Psoas muscle (tissue), 7 donors: ENCODE measurements at regions not wholly inside any gene's neighbourhood (a gene's known extent, or its start where the extent isn't known, plus 50 kb on each side); places are given as distances from the start of the nearest gene placed in this dataset.

ENCODE experiments used
- ATAC-seq, 4 donors: fragments of 200-7000 bp; cut with Tn5 transposase; one replicate each; pipeline ENCODE4 v1.9.1; 2020; ENCODE audit warnings: moderate library complexity in 3 of 4, mild to moderate bottlenecking in 2 of 4
- DNase-seq, 2 donors: peaks; one replicate each; pipeline ENCODE4 v3.0.0-alpha.2; 2020
- H3K27ac ChIP-seq: fragments of 200-600 bp; one replicate; pipeline ENCODE4 v1.8.0; 2022
- H3K27me3 ChIP-seq, 3 donors: fragments of 200-600 bp in 1 of 3; one replicate each; pipeline versions ENCODE4 v1.6.1 to v1.8.0; 2013 to 2022; ENCODE audit warnings: low read length in 2 of 3, mild to moderate bottlenecking in 2 of 3, moderate library complexity in 1 of 3; ENCODE audit not compliant: insufficient read depth in 3 of 3
- H3K36me3 ChIP-seq, 2 donors: fragments of 200-600 bp in 1 of 2; one replicate each; pipeline versions ENCODE4 v1.6.1 to v1.8.0; 2013 to 2022; ENCODE audit warnings: low read depth in 1 of 2, mild to moderate bottlenecking in 1 of 2, moderate library complexity in 1 of 2; ENCODE audit not compliant: insufficient read depth in 1 of 2
- H3K4me1 ChIP-seq: fragments of 200-600 bp; one replicate; pipeline ENCODE4 v1.8.0; 2022
- H3K4me3 ChIP-seq: fragments of 200-600 bp; one replicate; pipeline ENCODE4 v1.8.0; 2022; ENCODE audit warnings: mild to moderate bottlenecking
- H3K9me3 ChIP-seq: fragments of 200-600 bp; one replicate; pipeline ENCODE4 v1.8.0; 2022
- CTCF ChIP-seq: fragments of 200-600 bp; IDR thresholded peaks from one replicate; pipeline ENCODE4 v1.8.0; 2022; ENCODE audit warnings: antibody characterized with exemption
- WGBS, 3 donors: extraction: QIAGEN DNeasy Blood & Tissue Kit; methylation state at CpG; one replicate each; pipeline versions ENCODE4 v1.1.6 to v1.1.7; 2013; 5-methylcytosine and 5-hydroxymethylcytosine counted together
- intact Hi-C, 2 donors: fragments of 100-400 bp; cut with DNase I; formaldehyde crosslinking; loops; one replicate each; pipeline versions ENCODE4 v1.11.0 to v1.14.2; 2022
- donor health status: healthy with polysubstance abuse.
- donor health status: DM: no; HTN: no; CAD: no; lungs with moderate emphysema.
- donor health status: Bipolar disorder and iron deficiency.
- donor health status: healthy.
- donor health status: DM: yes; HTN: yes; CAD: no.
- donor health status: DM: no; HTN: no; CAD: no.
- donor health status: DM: yes; HTN: yes; CAD: no.

- H3K27me3 ChIP-seq = no peaks in the 10 kb centered on the region
- no peak for TF ChIP-seq CTCF
- H3K27ac ChIP-seq = no peak overlapping the region
- no peak for ATAC-seq
- 43 to 60% (median 50%) methylated on average over 3 of the region's 3 CpGs for WGBS, 3 donors
- no peak overlapping the region for H3K4me3 ChIP-seq
- intact Hi-C loops = no loop called here
- DNase-seq = no peak
- H3K4me1 ChIP-seq = no peaks in the 10 kb centered on the region
- no peaks in the 10 kb centered on the region for H3K9me3 ChIP-seq
- H3K36me3 ChIP-seq = no peaks in the 10 kb centered on the region
Measured at GRCh38 chr15:36208868-36209582, 370.4 kb upstream of the CDIN1 start.

- TF ChIP-seq CTCF = no peak
- Histone ChIP-seq H3K4me1 (no peaks in the 10 kb centered on the region), H3K4me3 (no peak overlapping the region), H3K27me3 (no peaks in the 10 kb centered on the region), H3K9me3 (no peaks in the 10 kb centered on the region), H3K36me3 (no peaks in the 10 kb centered on the region), H3K27ac (no peak overlapping the region)
- ATAC-seq = no peak
- no peak for DNase-seq
- intact Hi-C loops = no loop called here
- WGBS, 3 donors = 62 to 74% (median 67%) methylated on average over 2 of the region's 2 CpGs
Measured at GRCh38 chr15:36210426-36210825, 369.0 kb upstream of the CDIN1 start.

- H3K4me1 ChIP-seq = no peaks in the 10 kb centered on the region
- ATAC-seq = no peak
- DNase-seq = no peak
- intact Hi-C loops = no loop called here
- TF ChIP-seq CTCF = no peak
- no peak overlapping the region for H3K27ac ChIP-seq
- H3K36me3 ChIP-seq = no peaks in the 10 kb centered on the region
- H3K9me3 ChIP-seq = no peaks in the 10 kb centered on the region
- no peak overlapping the region for H3K4me3 ChIP-seq
- 40 to 51% (median 43%) methylated on average over 3 of the region's 3 CpGs for WGBS, 3 donors
- no peaks in the 10 kb centered on the region for H3K27me3 ChIP-seq
Measured at GRCh38 chr15:36218322-36218721, 361.1 kb upstream of the CDIN1 start.

GRCh38 chr15:36218991-36219390, 360.4 kb upstream of the CDIN1 start:
- no peak for ATAC-seq
- Histone ChIP-seq H3K27ac (no peak overlapping the region), H3K27me3 (no peaks in the 10 kb centered on the region), H3K4me1 (no peaks in the 10 kb centered on the region), H3K4me3 (no peak overlapping the region), H3K9me3 (no peaks in the 10 kb centered on the region), H3K36me3 (no peaks in the 10 kb centered on the region)
- no peak for DNase-seq
- WGBS, 3 donors = 78 to 81% (median 80%) methylated on average over 2 of the region's 2 CpGs
- TF ChIP-seq CTCF = no peak
- intact Hi-C loops = no loop called here

- intact Hi-C loops = no loop called here
- DNase-seq (no peak), ATAC-seq (no peak)
- Histone ChIP-seq H3K27me3 (no peaks in the 10 kb centered on the region), H3K36me3 (no peaks in the 10 kb centered on the region), H3K27ac (no peak overlapping the region), H3K4me3 (no peak overlapping the region), H3K4me1 (no peaks in the 10 kb centered on the region), H3K9me3 (peaks cover 6% of the 10 kb centered on the region)
- WGBS, 3 donors = 69 to 89% (median 79%) methylated on average over 1 of the region's 1 CpG
- TF ChIP-seq CTCF = no peak
Measured at GRCh38 chr15:36221992-36222391, 357.4 kb upstream of the CDIN1 start.
